Loucy (cell line): ENCODE measurements at regions not wholly inside any gene's neighbourhood (a gene's known extent, or its start where the extent isn't known, plus 50 kb on each side); places are given as distances from the start of the nearest gene placed in this dataset.

Experiments used
- H2AFZ ChIP-seq: fragments of 200-600 bp; sonication (generic); 2 replicates; pipeline ENCODE4 v1.6.0; 2016; ENCODE audit warnings: antibody characterized with exemption, mild to moderate bottlenecking, low read length, moderate library complexity
- H3F3A ChIP-seq: fragments of 200-600 bp; 2 replicates; pipeline ENCODE4 v1.6.0; 2016; ENCODE audit warnings: antibody characterized with exemption, low read depth, mild to moderate bottlenecking
- H3K27me3 ChIP-seq: fragments of 200-600 bp; sonication (generic); 2 replicates; pipeline ENCODE4 v1.6.1; 2014; ENCODE audit warnings: low read length, mild to moderate bottlenecking; ENCODE audit not compliant: insufficient read depth, poor library complexity, severe bottlenecking
- H3K36me3 ChIP-seq: fragments of 200-600 bp; sonication (generic); 2 replicates; pipeline ENCODE4 v1.6.1; 2016; ENCODE audit warnings: low read length; ENCODE audit not compliant: insufficient read depth
- H3K4me1 ChIP-seq: fragments of 200-600 bp; sonication (generic); 2 replicates; pipeline ENCODE4 v1.5.1; 2014; ENCODE audit warnings: low read length, mild to moderate bottlenecking; ENCODE audit not compliant: insufficient read depth, poor library complexity, severe bottlenecking
- H3K4me2 ChIP-seq: fragments of 200-600 bp; sonication (generic); 2 replicates; pipeline ENCODE4 v1.6.0; 2014; ENCODE audit warnings: antibody characterized with exemption, low read length, low read depth, mild to moderate bottlenecking; ENCODE audit not compliant: poor library complexity, severe bottlenecking
- H3K4me3 ChIP-seq: fragments of 200-600 bp; sonication (generic); 2 replicates; pipeline ENCODE4 v1.5.1; 2014; ENCODE audit warnings: low read length, mild to moderate bottlenecking, mixed read lengths; ENCODE audit not compliant: poor library complexity, severe bottlenecking
- H3K79me2 ChIP-seq: fragments of 200-600 bp; sonication (generic); 2 replicates; pipeline ENCODE4 v1.6.1; 2014; ENCODE audit warnings: low read length; ENCODE audit not compliant: insufficient read depth
- H3K9ac ChIP-seq: fragments of 200-600 bp; sonication (generic); 2 replicates; pipeline ENCODE4 v1.6.0; 2014; ENCODE audit warnings: mild to moderate bottlenecking, low read depth, low read length, moderate library complexity; ENCODE audit not compliant: poor library complexity, severe bottlenecking
- H3K9me2 ChIP-seq: fragments of 200-600 bp; sonication (generic); replicated peaks from 2 replicates; pipeline ENCODE4 v1.6.1; 2016; ENCODE audit warnings: low read depth, low read length, mixed read lengths
- H3K9me3 ChIP-seq: fragments of 200-600 bp; sonication (generic); 2 replicates; pipeline ENCODE4 v1.6.1; 2014; ENCODE audit warnings: mild to moderate bottlenecking, antibody characterized with exemption, low read length, low read depth; ENCODE audit not compliant: insufficient read depth
- H4K20me1 ChIP-seq: fragments of 200-600 bp; sonication (generic); 2 replicates; pipeline ENCODE4 v1.6.0; 2014; ENCODE audit warnings: antibody characterized with exemption, low read length, mild to moderate bottlenecking; ENCODE audit not compliant: insufficient read depth, poor library complexity, severe bottlenecking
- CTCF ChIP-seq: fragments of 200-600 bp; sonication (generic); conservative IDR thresholded peaks from 2 replicates; pipeline ENCODE4 v1.5.1; 2014; ENCODE audit warnings: mild to moderate bottlenecking, antibody characterized with exemption, low read length
- EZH2phosphoT487 ChIP-seq: fragments of 200-600 bp; IDR thresholded peaks from 2 replicates; pipeline ENCODE4 v1.6.1; 2018; ENCODE audit warnings: antibody characterized with exemption, mild to moderate bottlenecking, moderate library complexity, borderline replicate concordance

- Histone ChIP-seq H2AFZ (no peak overlapping the region), H3F3A (no peaks in the 10 kb centered on the region), H3K4me1 (no peaks in the 10 kb centered on the region), H3K9me2 (no peaks in the 10 kb centered on the region), H3K9ac (no peak overlapping the region), H4K20me1 (no peaks in the 10 kb centered on the region), H3K9me3 (no peaks in the 10 kb centered on the region), H3K79me2 (no peaks in the 10 kb centered on the region), H3K4me2 (no peak overlapping the region), H3K4me3 (no peak overlapping the region), H3K36me3 (no peaks in the 10 kb centered on the region), H3K27me3 (no peaks in the 10 kb centered on the region)
- TF ChIP-seq EZH2phosphoT487 (no peak), CTCF (no peak)
Measured at GRCh38 chr16:11479916-11480315, 106.8 kb downstream of the LITAF start.

GRCh38 chr16:11480634-11481033 lies 106.1 kb downstream of the LITAF start:
- Histone ChIP-seq H3K4me3 (no peak overlapping the region), H3K36me3 (no peaks in the 10 kb centered on the region), H3K4me1 (no peaks in the 10 kb centered on the region), H4K20me1 (no peaks in the 10 kb centered on the region), H3K9me2 (no peaks in the 10 kb centered on the region), H2AFZ (no peak overlapping the region), H3K27me3 (no peaks in the 10 kb centered on the region), H3K4me2 (no peak overlapping the region), H3K9ac (no peak overlapping the region), H3K9me3 (no peaks in the 10 kb centered on the region), H3F3A (no peaks in the 10 kb centered on the region), H3K79me2 (no peaks in the 10 kb centered on the region)
- no peak for TF ChIP-seq CTCF

- Histone ChIP-seq H3K4me2 (no peak overlapping the region), H4K20me1 (no peaks in the 10 kb centered on the region), H3K9me3 (no peaks in the 10 kb centered on the region), H3K27me3 (no peaks in the 10 kb centered on the region), H3K36me3 (no peaks in the 10 kb centered on the region), H3K4me3 (no peak overlapping the region), H3K9me2 (no peaks in the 10 kb centered on the region), H3K79me2 (no peaks in the 10 kb centered on the region), H3K9ac (no peak overlapping the region), H3F3A (no peaks in the 10 kb centered on the region), H3K4me1 (no peaks in the 10 kb centered on the region), H2AFZ (no peak overlapping the region)
- no peak for TF ChIP-seq CTCF
- no peak for TF ChIP-seq EZH2phosphoT487
Measured at GRCh38 chr16:11481987-11482386, 104.7 kb downstream of the LITAF start.
